GM12874 (cell line): ENCODE measurements at regions not wholly inside any gene's neighbourhood (a gene's known extent, or its start where the extent isn't known, plus 50 kb on each side); places are given as distances from the start of the nearest gene placed in this dataset.

Experiments used
- CTCF ChIP-seq: IDR thresholded peaks from 2 replicates; pipeline ENCODE4 v1.5.1; 2011; ENCODE audit warnings: low read depth, mild to moderate bottlenecking, control low read depth, low read length, moderate library complexity; ENCODE audit not compliant: insufficient read depth

DNA sequence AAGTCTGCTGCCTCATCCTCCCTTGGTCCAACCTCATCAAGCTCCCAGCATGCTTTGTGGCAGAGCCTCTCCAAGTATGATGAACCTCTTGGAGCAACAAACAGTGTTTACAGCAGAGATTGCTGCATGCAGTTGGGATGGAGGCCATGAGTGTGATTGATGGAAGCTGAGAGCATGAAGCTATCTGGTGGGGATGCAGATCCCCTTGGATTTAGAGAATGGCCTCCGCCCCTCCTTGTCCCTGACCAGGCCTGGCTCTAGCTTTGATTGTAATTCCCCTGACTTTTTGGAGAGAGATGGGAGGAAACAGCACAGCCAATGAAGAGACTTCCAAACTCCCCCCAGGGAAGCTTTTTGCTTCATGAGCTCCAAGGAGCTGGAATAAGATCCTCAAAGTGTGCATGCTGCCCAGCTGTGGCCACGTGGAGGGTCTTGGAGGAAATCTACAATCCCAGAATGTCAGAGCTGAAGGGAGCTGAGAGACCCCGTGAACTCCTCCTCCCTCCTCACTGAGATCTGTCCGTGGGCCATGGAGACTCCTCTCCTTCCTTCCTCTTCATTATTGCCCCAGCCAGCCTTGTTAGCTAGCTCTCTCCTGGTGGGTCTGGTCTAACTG, 165.3 kb upstream of the USP24 start:
- TF ChIP-seq CTCF: no peak

- peak; percentile 72 for TF ChIP-seq CTCF
Observed at GRCh38 chr1:55378582-55378981, 163.4 kb upstream of the USP24 start.

DNA sequence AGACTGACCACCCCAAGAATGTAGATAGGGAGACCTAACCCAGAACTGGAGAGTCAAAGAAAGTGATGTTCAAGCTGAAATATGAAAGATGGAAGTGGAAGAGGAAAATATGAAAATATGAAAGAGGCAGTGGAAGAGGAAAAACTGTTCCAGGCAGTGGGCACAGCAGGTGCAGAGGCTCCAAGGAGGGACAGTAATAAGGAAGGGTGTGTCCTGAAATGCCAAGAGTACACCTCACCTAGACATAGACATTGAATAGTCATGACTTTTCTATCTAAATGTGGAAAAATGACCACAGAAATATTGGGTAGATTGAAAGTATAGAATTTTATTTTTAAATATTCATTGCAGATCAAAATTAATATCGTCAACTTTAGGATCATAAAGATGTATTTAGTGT, 161.7 kb upstream of the USP24 start:
- TF ChIP-seq CTCF: no peak

DNA sequence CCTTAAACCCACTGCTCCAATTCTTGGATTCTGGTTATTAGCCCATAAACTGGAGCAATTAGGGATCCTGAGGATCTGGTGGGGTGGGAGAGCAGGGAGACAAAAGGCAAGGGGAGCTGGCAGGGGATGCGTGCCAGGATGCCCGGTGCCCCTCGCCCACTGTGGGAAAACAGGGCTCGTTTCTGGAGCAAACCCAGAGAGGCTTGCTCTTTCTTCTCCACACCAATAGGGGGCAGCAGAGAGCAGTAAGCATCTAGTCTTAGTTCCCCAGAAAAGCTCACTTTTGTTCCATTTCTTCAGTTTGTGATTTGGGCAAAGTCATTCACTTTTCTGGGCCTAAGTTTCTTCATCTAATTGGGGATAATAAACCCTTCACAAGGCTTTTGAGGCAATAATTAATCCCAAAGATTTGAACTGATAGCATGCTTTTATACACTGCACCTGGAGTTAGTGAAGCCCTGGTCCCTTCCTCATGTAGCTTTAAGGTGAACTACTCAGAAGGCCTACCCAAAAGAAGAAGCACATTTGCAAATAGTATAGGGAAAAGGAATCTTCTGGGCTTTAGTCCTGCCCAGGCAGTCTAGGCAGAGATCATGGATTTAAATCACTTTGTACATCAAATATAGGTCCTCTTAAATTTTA, 160.6 kb upstream of the USP24 start:
- peak; percentile 89 for TF ChIP-seq CTCF

DNA sequence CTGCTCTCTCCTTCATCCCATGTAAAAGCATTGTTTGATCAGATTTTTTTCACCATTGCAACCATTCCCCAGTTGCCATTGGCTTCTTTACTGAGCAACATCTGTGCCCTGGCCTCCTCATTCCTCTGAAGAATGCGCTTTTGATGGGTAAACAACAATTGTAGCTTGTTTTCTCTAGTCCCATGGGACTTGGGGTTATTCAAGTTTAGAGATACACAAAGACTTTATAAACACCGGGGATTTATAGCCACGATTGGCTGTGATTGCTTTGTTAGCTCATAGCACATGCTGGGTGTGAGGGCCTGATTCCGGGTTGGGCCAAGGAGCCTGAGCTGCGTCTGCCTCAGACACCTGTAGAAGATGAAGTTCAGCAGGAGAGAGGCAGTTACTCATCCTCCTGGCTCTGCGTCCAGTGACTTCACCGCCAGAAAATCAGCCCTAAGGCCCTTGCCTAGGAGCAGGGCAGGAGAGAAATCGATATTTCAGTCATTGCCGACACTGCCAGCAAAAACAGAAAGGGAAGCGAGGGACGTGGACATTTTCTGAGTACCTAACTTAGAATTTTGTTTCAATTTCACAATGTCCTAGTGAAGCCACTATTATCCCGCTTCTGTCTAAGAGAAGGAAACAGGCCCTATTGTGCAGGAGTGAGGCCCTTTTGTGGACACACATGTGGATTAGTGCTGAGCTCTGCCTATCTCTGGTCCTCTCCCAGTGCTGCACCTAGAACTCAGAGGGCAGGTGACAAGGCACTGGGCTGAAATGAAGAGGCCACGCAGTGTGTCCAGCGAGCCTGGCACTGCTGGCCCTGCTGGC, 159.8 kb upstream of the USP24 start:
- no peak for TF ChIP-seq CTCF

DNA sequence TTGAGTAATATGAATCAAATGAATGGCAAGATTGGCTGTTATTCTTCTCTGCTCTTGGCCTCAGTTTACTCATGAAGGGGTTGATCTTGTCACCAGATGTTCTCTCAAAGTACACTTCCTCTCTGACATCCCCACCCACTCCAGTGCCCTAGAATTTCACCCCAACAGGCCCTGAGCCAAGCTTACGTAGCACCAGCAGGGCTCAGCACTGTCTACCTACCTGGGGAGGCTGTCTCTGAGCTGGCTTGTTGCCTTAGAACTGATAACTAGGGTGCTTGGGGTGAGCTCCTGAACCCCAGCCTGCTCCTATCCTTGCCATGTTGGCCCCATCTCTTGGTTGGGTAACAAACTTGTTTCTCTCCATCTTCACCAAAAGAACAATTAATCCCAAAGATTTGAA, 159.1 kb upstream of the USP24 start:
- no peak for TF ChIP-seq CTCF

DNA sequence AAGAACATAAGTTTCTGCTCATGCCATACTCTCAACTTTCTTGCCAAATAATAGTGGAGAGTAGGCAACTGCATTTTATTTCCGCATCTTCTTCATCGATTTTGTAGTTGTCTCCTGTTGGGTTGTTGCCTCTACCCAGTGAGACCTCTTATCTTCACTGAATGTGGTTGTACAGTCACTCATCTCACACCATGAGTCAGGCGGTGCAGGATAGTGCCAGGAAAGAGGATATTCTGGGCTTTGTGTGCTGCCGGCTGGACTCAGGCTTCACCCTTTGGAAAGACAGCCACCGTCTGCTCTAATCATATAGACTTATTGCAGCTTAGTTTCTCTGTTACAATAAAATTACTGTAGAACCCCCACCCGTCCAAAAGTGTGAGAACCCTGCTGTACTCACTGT, 154.3 kb upstream of the USP24 start:
- TF ChIP-seq CTCF: no peak
